Middle frontal gyrus (tissue), 1 donor: ENCODE measurements at regions not wholly inside any gene's neighbourhood (a gene's known extent, or its start where the extent isn't known, plus 50 kb on each side); places are given as distances from the start of the nearest gene placed in this dataset.
"Not testable (repeated sequence)": the region's sequence is repeated elsewhere in the genome, so short reads cannot be mapped to it uniquely, and the experiment has no call there.

Experiments used
- DNase-seq: peaks from one replicate; pipeline ENCODE4 v3.0.0-alpha.2; 2015; ENCODE audit warnings: low spot score; ENCODE audit errors: extremely low spot score

- DNase-seq, result no peak
Measured at GRCh38 chr6:128738112-128738511, 144.8 kb upstream of the LAMA2 start.

DNA sequence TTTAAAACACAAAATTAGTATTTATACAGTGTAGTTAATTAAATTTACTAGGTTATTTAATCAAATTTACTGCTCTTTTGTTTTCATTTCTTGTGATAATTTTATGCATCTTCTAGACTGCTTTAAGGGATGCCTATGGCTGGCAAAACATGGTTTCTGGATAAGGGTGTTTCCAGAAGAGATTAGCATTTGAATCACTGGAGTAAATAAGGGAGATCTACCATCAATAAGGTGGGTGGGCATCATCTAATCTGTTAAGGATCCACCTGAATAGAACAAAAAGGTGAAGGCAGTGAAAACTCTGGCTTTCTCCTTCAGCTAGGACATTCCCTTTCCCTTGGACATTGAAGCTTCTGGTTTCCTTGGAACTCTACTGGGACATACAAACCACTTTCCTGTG lies 146.2 kb upstream of the LAMA2 start:
- no peak for DNase-seq

GRCh38 chr6:128731249-128732165 lies 151.4 kb upstream of the LAMA2 start:
- DNase-seq, result no peak

GRCh38 chr6:128727500-128727899 lies 155.4 kb upstream of the LAMA2 start:
- no peak for DNase-seq

DNA sequence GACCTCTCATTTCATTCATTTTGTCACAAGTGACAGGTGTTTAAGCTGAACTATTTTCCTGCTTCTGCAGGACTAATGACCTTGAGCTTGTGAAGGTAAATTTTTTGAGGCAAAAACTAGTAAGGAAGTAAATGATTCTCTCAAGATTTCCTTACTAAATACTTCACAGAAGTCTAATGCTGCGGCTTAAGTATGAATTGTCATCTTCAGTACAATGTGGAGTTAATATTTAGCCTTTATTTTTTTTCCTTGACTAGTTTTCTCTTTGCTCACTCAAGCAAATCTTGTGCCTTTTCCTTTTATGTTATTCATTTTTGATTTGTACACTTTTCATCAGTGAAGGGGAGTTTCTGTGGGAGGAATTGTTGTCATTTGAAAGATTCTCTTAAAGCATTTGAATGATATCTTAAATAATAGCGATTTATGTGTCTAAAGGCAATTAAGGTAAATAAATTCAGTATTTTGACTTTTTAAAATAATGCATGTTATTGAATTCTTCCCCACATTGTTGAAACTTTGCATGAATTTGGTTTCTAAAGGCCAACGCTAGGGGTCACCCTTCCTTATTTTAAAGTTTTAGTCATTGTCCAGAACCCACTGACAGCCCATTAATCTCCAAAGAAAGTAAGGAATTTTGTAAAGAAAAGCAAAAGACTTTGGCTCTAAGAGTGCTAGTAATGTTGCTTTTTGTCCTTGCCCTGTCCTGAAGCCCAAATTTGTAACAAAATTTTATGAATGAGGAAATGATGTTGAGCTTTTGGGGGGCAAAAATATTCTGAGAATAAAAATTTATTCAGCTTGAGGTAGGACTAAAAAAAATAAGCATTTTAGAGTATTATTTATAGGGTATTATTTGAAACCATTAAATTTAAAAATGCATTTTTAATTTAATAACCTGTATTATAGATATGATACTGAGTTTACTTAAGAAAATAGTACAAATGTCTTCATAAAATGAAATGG lies 157.4 kb upstream of the LAMA2 start:
- DNase-seq, result no peak

- no peak for DNase-seq
Measured at GRCh38 chr6:128724738-128725137, 158.2 kb upstream of the LAMA2 start.

- no peak for DNase-seq
Measured at GRCh38 chr6:128723667-128724066, 159.3 kb upstream of the LAMA2 start.

GRCh38 chr6:128720891-128721290 lies 162.0 kb upstream of the LAMA2 start:
- DNase-seq, result no peak

DNA sequence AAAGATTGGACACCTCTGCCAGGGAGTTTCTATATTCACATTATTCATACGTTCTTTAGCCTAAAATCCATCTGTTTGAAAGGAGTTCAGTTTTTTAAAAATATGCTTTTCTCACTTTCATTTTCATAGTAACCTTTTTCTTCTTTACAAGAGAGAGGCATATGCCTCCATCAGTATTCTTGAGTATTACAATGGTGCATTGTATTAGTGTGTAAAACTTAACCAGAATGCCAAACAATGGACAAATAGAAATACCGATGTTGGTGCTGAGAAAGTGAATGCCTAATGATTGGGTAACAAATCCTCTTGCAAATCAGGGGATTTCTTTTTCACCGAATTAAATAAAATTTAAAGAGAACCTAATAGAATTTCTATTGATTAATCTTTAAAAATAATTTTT lies 163.2 kb upstream of the LAMA2 start:
- no peak for DNase-seq

DNA sequence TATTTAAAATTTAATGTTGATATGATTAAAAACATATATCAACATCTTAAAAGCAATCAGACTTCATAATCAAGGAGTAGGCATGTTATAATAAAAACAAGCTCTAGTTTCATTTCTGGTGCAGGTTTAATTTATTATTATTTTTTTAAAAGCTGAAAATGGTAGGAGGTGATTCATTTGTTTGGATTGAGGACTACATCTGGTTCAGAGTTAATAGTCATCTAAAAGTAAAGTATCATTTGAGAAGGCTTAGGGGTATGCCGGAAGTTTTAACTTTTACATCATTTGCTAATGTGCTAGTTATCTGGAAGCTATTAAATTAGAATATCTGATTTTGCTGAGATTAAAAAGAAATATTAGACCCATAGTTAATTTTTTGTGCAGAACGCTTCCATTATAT lies 169.5 kb upstream of the LAMA2 start:
- no peak for DNase-seq

- no peak for DNase-seq
Measured at GRCh38 chr6:128712898-128713297, 170.0 kb upstream of the LAMA2 start.

GRCh38 chr6:128711149-128711548 lies 171.8 kb upstream of the LAMA2 start:
- no peak for DNase-seq

DNA sequence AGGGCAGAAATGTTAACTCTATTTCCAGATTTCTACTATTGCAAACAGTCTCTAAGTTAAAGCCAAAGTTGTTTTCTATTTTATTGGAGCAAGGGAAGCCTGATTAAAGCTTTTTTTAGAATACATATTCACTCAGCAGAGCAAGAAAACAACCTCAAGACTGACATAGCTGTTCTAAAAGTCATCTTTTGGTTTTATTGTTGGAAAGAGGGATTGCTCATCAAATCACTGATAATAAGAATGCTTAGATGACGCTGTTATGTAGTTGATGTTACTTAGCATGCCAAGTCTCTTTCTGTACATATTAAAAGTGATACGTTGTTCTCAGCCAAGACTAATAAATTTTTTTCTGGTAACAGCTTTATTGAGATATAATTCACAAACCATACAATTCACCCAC lies 172.6 kb upstream of the LAMA2 start:
- DNase-seq, result no peak

DNA sequence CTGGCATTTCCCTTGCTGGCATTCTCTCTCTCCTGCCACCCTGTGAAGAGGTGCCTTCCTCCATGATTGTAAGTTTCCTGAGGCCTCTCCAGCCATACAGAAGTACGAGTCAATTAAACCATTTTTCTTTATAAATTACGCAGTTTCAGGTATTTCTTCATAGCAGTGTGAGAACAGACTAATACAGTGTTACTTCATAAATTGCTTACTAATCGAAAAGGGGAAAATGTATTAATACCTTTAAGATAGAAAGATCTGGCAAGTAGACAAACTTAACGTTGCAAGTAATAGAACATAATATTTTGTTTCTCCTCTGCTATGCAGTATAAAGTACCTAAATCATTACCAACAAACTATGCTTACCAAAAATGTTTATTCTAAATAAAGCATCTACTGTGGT lies 178.3 kb upstream of the LAMA2 start:
- DNase-seq, result no peak

DNA sequence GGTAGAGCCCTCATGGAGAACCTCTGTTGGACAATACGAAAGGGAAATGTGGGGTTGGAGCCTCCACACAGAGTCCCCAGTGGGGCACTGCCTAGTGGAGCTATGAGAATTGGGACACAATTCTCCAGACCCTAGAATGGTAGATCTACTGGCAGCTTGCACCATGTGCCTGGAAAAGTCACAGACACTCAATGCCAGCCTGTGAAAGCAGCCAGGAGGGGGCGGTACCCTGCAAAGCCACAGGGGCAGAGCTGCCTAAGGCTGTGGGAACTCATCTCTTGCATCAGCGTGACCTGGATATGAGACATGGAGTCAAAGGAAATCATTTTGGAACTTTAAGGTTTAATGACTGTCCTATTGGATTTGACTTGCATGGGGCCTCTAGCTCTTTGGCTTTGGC lies 179.1 kb upstream of the LAMA2 start:
- not testable (repeated sequence) for DNase-seq

DNA sequence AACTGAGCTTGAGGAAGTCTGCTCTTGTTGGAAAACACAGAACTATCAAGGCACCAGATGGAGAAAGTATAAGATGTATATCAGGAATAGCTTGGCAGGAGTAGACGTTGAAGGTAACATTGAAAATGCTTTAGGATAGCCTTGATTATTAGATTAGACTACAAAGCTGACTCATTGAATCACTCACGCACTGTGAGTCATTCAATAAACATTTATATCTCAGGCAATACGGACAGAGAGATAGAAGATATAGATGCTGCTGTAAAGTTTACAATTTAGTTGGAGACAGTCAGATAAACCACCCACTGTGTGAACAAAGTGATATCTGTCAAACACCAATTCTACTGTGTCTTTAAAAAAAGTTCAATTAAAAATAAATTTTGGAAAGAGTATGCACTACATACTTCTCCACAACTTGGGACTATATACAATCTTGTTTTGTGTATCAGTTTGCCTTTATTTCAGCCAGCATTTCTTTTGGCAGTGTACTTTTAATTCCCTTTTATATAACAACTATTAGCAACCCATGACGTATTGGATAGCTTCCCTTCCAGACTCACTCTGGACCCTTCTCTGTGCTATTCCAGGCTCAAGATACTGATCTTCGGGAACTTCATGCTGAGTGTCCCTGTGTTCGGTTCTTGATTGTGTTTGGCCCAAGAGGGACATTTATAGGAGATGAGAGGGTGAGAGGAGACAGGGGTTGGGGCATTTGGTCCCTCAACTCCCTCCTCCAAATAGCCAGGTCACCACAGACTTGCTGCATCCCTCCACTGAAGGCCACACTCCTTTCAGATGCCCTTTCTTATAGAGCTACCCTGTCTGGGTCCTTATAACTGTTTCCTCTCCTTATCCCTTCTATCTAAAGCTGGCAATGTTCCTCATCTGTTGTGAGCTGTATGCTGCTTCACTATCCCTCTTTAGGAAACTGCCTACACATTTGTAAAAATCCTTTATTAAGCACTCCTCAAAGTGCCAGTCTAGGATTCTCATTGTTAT lies 176.6 kb upstream of the PTPRK start:
- DNase-seq, result no peak

DNA sequence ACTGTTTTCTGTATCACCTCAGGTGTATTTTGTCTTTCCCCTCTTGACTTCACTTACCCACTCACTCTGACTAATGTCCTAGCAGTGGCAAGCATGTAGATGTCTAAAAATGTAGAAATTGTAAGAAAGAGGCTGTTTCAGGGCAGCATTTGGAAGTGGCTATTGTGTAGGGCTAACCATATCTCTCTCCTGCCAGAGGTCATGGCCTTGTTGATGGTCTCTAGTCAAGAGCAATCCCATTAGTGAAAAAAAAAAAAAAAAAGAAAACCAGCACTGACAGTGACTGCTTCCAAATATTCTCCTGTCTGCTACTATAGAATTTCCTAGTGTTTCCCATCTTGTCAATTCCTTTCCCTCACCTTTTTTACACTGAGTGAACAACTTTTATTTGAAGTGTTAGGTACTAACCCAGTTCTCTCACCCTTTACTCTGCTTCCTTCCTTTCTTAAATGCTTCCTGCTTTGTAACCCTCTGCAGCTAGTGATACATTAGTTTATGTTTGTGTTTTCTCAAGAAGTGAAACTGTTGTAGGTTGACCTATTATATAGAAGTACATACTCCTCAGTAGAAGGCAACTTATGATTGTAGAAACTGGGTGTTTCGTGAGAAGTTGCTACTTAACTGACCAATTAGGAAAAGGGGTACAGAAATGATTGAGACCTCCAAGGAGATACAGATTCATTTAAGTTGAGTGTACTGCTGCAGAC lies 174.1 kb upstream of the PTPRK start:
- no peak for DNase-seq

GRCh38 chr6:128690063-128690462 lies 169.7 kb upstream of the PTPRK start:
- DNase-seq, result no peak

- no peak for DNase-seq
Measured at GRCh38 chr6:128686084-128686483, 165.7 kb upstream of the PTPRK start.

- DNase-seq, result no peak
Measured at GRCh38 chr6:128676456-128676855, 156.1 kb upstream of the PTPRK start.
